HEK293T (cell line): ENCODE measurements at regions not wholly inside any gene's neighbourhood (a gene's known extent, or its start where the extent isn't known, plus 50 kb on each side); places are given as distances from the start of the nearest gene placed in this dataset.

Experiments
- CTCF ChIA-PET: fragments of 350-600 bp; formaldehyde crosslinking; extraction: SDS; loops from one replicate; lab custom pipeline; 2021; ENCODE audit warnings: antibody characterized with exemption, inconsistent platforms; lab: Yijun Ruan, JAX
- POLR2A ChIA-PET: fragments of 350-600 bp; formaldehyde crosslinking; extraction: SDS; loops from one replicate; lab custom pipeline; 2020; ENCODE audit warnings: antibody characterized with exemption, inconsistent platforms; lab: Yijun Ruan, JAX
- DNase-seq: peaks from one replicate; pipeline ENCODE4 v3.0.0; 2012; ENCODE audit warnings: mixed read lengths; ENCODE audit errors: extremely low spot score
- ARNT ChIP-seq: fragments of 450-650 bp; IDR thresholded peaks from 2 replicates; pipeline ENCODE4 v1.6.1; 2017; ENCODE audit warnings: mild to moderate bottlenecking
- BHLHE40 ChIP-seq: fragments of 450-650 bp; IDR thresholded peaks from 2 replicates; pipeline ENCODE4 v1.6.1; 2016; ENCODE audit warnings: mild to moderate bottlenecking, moderate library complexity, borderline replicate concordance
- CTBP1 ChIP-seq: fragments of 450-650 bp; IDR thresholded peaks from 2 replicates; pipeline ENCODE4 v1.6.1; 2016; ENCODE audit warnings: borderline replicate concordance
- ELF4 ChIP-seq: fragments of 450-650 bp; IDR thresholded peaks from 2 replicates; pipeline ENCODE4 v1.6.1; 2017; ENCODE audit warnings: antibody characterized with exemption
- FOXA1 ChIP-seq: fragments of 450-650 bp; IDR thresholded peaks from 2 replicates; pipeline ENCODE4 v1.6.1; 2016; ENCODE audit warnings: mild to moderate bottlenecking
- FOXK2 ChIP-seq: fragments of 450-650 bp; IDR thresholded peaks from 2 replicates; pipeline ENCODE4 v1.6.1; 2016; ENCODE audit warnings: mild to moderate bottlenecking
- FOXM1 ChIP-seq: fragments of 450-650 bp; IDR thresholded peaks from 2 replicates; pipeline ENCODE4 v1.6.1; 2017; ENCODE audit warnings: mild to moderate bottlenecking, borderline replicate concordance
- HDGF ChIP-seq: fragments of 450-650 bp; IDR thresholded peaks from 2 replicates; pipeline ENCODE4 v1.6.1; 2017; ENCODE audit warnings: antibody characterized with exemption, borderline replicate concordance
- L3MBTL2 ChIP-seq: fragments of 450-650 bp; conservative IDR thresholded peaks from 2 replicates; pipeline ENCODE4 v1.6.1; 2016; ENCODE audit warnings: mild to moderate bottlenecking
- LEF1 ChIP-seq: fragments of 450-650 bp; IDR thresholded peaks from 2 replicates; pipeline ENCODE4 v1.6.1; 2017; ENCODE audit warnings: mild to moderate bottlenecking, borderline replicate concordance
- NFRKB ChIP-seq: fragments of 450-650 bp; IDR thresholded peaks from 2 replicates; pipeline ENCODE4 v1.6.1; 2016; ENCODE audit warnings: mild to moderate bottlenecking, moderate library complexity
- SP1 ChIP-seq: fragments of 450-650 bp; IDR thresholded peaks from 2 replicates; pipeline ENCODE4 v1.6.1; 2017
- SUZ12 ChIP-seq: fragments of 450-650 bp; IDR thresholded peaks from 2 replicates; pipeline ENCODE4 v1.6.1; 2016; ENCODE audit warnings: mild to moderate bottlenecking
- TARDBP ChIP-seq: fragments of 450-650 bp; IDR thresholded peaks from 2 replicates; pipeline ENCODE4 v1.6.1; 2016
- ZNF384 ChIP-seq: fragments of 450-650 bp; IDR thresholded peaks from 2 replicates; pipeline ENCODE4 v1.6.1; 2016

DNA sequence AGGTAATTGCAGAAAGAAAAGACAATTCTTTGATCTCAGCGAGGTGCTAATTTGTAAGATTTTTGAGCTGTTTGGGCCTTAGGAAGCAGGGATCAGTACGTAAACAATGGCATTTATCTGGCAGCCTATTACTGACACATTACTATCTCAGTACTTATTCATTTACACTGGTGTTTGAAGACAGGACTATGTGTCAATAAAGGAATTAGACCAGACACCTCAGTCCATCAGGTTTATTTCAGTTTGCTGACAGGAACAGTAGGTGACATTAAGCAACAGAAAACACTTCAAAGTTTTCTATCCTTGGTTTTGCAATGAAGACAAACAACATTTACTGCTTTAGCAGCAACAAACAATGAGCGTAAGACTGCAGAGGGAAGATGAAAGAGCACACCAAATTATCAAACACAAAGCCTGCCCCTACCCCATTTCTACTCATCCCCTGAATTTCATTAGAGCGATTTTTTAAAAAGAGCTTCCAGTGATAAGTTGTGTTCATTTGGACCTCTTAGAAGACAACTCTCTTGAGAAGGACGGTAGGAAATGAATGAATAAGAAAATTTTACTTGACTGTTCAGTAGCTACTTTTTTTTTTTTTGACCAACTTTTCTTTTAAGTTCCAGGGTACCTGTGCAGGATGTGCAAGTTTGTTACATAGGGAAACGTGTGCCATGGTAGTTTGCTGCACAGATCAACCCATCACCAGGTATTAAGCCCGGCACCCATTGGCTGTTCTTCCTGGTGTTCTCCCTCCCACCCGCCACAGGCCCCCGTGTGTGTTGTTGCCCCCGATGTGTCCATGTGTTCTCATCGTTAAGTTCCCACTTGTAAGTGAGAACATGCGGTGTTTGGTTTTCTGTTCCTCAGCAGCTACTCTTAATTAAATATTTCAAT is 138.8 kb downstream of the DKK1 start:
- no peak for TF ChIP-seq L3MBTL2
- ChIA-PET CTCF (no interaction called here), POLR2A (no interaction called here)
- DNase-seq: no peak

DNA sequence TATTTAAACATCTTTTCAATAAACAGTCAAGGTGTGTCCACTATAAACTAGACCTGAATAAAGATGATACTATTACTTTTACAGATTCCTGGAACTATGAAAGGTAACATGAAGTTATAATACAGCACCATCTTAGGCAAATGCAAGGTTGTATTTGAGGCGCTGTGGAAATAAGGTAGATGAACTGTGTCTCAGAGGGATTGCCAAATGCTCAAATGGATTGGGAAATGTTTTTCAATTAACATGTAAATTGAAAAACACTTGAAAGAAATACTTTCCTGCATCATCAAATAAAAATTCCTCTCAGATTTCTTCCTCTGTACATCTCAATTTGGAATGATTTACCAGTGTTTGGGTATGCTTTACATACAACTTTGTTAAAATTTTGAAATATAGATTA is 139.4 kb downstream of the DKK1 start:
- TF ChIP-seq SUZ12: no peak
- TF ChIP-seq FOXA1: no peak
- TF ChIP-seq FOXK2: no peak
- TF ChIP-seq BHLHE40: no peak
- no peak for TF ChIP-seq FOXM1
- TF ChIP-seq HDGF: no peak
- TF ChIP-seq NFRKB: no peak
- TF ChIP-seq TARDBP: no peak
- ChIA-PET POLR2A (no interaction called here), CTCF (no interaction called here)
- DNase-seq: no peak

DNA sequence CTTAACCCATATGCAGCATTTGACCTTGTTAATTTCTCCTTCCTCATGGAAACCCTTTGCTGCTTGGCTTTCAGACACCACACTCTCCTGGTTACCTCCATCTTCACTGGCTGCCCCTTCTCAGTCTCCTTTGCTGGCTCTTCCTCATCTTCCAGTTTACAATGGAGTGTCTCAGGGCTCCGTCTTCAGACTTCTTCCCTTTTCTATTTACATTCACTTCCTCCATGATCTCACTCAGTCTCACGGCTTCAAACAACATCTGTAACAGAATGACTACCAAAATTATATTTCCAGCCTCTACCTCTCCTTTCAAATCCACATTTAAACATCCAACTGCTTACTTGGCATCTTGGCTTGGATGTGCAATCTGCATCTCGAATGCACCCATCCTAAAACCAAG is 140.4 kb downstream of the DKK1 start:
- DNase-seq: no peak
- POLR2A ChIA-PET: no interaction called here
- TF ChIP-seq FOXM1 (no peak), ELF4 (no peak), L3MBTL2 (no peak), LEF1 (no peak), CTBP1 (no peak), TARDBP (no peak), BHLHE40 (no peak), NFRKB (no peak), ZNF384 (no peak), SUZ12 (no peak), SP1 (no peak), HDGF (no peak), FOXA1 (no peak), ARNT (no peak), FOXK2 (no peak)

DNA sequence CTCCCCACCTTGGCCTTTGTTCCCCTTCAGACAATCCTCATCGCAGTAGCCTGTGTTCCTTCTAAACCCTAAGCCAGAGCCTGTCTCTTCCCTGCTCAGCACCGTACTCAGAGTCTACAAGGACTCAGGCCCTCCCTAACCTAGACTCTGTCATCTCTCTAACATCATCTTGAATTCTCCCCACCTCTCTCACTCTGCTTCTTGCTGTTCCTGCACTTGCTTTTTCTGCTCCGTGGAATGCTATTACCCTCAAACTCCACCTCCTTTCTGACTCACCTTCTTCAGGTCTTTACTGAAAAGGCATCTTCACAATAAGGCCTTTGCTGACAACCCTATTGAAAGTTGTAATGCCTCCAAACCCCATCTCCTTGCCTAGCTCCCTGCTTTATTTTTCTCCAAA is 141.0 kb downstream of the DKK1 start:
- POLR2A ChIA-PET: no interaction called here
- TF ChIP-seq NFRKB: no peak
- TF ChIP-seq BHLHE40: no peak
- no peak for DNase-seq
- CTCF ChIA-PET: interaction anchor here (1.1 kb wide), 1 partner anchor 15 kb away, joined by 5 read pairs; no protein-coding TSS in a partner anchor

More for the DNA sequence above, 140.4 kb downstream of the DKK1 start:
- CTCF ChIA-PET: no interaction called here

DNA sequence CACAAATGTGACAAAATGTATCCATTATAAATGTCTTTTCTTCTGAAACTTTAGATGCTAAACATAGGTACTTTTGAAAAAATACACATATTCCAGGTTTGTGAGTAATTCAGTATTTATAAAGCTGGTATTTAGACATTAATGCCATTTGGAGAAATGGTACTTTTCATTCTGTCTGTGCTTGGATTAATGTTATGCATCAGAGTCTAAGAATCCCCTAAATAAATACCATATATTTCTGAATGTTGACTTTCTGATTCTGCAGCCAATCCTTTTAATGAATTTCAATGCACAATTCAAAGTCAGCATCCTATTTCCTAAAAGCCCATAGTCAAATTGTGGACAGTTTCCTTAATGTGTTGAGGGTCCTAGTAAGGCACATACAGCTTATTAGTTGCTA is 145.0 kb downstream of the DKK1 start:
- no peak for DNase-seq
- TF ChIP-seq ARNT (no peak), SP1 (no peak), BHLHE40 (no peak), ELF4 (no peak), TARDBP (no peak), NFRKB (no peak), L3MBTL2 (no peak)
- ChIA-PET POLR2A (no interaction called here), CTCF (interaction anchor here (0.7 to 1.3 kb wide), 2 partner anchors 29 to 56 kb away, joined by 4 to 5 read pairs; no protein-coding TSS in a partner anchor)

DNA sequence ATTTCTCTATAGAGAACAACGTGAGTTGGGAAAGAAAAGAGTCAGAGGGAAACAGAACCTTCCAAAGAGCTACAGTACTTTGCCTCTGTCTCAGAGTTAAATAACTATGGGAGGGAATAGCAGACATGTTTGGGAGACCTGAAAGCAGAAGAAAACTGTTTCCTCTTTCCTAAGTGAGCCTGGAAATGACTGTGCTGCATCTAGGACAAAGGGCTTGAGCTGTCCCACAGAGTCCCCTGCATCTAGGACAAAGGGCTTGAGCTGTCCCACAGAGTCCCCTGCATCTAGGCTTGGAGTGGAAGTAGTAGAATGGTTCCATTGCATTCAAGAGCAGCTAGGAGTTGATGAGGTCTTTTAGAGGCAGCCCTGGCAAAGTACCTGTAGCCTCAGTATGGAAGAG is 149.7 kb downstream of the DKK1 start:
- POLR2A ChIA-PET: no interaction called here
- no peak for DNase-seq
- CTCF ChIA-PET: interaction anchor here (0.7 kb wide), 1 partner anchor 150 kb away, joined by 3 read pairs; the partner anchor contains the start of gene DKK1
- no peak for TF ChIP-seq FOXK2
- no peak for TF ChIP-seq HDGF
- no peak for TF ChIP-seq FOXA1
- no peak for TF ChIP-seq LEF1
- TF ChIP-seq BHLHE40: no peak
- TF ChIP-seq ZNF384: no peak
- no peak for TF ChIP-seq CTBP1
- no peak for TF ChIP-seq NFRKB

DNA sequence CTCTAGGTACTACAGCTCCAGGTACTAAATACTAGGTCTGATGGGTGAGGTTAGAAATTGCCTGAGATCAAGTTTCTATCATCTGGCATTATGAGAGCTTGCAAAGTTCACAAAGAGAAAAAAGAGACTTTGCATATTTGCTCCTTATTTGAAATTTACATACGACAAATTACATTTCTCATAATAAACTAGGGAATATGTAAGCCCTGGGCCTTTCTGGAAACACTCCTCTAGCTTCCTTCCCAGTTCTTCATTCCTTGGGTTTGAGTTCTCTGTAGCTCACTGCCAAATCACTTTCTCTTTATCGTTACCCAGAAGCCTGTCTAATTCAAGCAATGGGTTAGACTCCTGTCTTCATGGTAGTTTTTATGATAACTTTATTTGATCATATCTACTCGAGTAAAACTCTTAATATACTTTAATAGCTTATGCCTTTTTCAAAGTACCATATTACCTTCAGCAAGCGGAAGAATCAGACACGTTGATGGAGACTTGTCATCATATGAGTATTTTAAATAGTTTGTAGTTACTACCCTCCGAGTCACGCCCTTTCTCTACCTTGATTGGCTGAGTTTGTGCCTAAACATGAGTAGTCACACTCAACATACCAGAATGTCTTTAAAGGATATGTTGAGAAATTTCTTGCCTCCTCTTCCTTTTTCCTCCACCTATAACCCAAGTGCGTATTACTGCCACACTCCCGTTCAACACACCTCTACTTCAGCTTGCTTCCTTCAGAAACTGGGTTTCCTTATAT is 150.5 kb downstream of the DKK1 start:
- TF ChIP-seq FOXA1 (no peak), L3MBTL2 (no peak)
- DNase-seq: no peak
- POLR2A ChIA-PET: no interaction called here
- CTCF ChIA-PET: interaction anchor here (0.7 kb wide), 1 partner anchor 150 kb away, joined by 3 read pairs; the partner anchor contains the start of gene DKK1

DNA sequence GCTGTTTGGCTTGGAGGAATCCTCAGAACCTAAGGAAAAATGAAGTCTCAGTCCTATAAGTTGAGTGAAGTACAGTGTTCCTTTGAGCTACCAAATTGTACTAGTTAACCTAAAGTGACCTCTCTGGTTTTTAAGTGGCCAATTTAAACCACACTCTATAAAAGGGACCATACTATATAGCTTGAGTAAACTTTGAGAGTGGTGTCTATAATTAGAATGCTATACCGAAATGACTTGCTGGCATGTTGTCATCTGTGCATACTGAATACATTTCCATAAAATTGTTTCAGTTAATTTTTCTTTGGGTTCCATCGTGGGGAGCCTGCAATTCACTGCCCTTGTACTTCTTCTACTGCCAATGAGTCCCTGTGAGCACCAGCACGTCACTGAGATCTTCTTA is 151.1 kb downstream of the DKK1 start:
- CTCF ChIA-PET: no interaction called here
- TF ChIP-seq FOXA1 (no peak), ARNT (no peak), BHLHE40 (no peak), SP1 (no peak), FOXK2 (no peak), SUZ12 (no peak), FOXM1 (no peak), L3MBTL2 (no peak), CTBP1 (no peak), TARDBP (no peak), HDGF (no peak), NFRKB (no peak)
- DNase-seq: no peak
- POLR2A ChIA-PET: no interaction called here
